HG03521 (cell line): ENCODE measurements at regions not wholly inside any gene's neighbourhood (a gene's known extent, or its start where the extent isn't known, plus 50 kb on each side); places are given as distances from the start of the nearest gene placed in this dataset.
"Not testable (repeated sequence)": the region's sequence is repeated elsewhere in the genome, so short reads cannot be mapped to it uniquely, and the experiment has no call there.

Source experiments
- ATAC-seq: cut with Tn5 transposase; IDR thresholded peaks from one replicate; pipeline ENCODE4 v1.9.1; 2021; ENCODE audit warnings: mild to moderate bottlenecking, moderate library complexity; ENCODE audit not compliant: unreplicated experiment

GRCh38 chr4:31417040-31417439 lies 696.9 kb downstream of the PCDH7 start:
- ATAC-seq, result no peak

- ATAC-seq, result no peak
These were observed 701.8 kb downstream of the PCDH7 start for GRCh38 chr4:31422006-31422405.

GRCh38 chr4:31427691-31428090 lies 707.5 kb downstream of the PCDH7 start:
- no peak for ATAC-seq

GRCh38 chr4:31442236-31442635 lies 722.1 kb downstream of the PCDH7 start:
- ATAC-seq, result no peak

GRCh38 chr4:31445526-31445925 lies 725.4 kb downstream of the PCDH7 start:
- no peak for ATAC-seq

- ATAC-seq, result no peak
These were observed 735.4 kb downstream of the PCDH7 start for GRCh38 chr4:31455612-31456011.

- no peak for ATAC-seq
These were observed 738.6 kb downstream of the PCDH7 start for GRCh38 chr4:31458813-31459212.

- ATAC-seq, result no peak
These were observed 741.3 kb downstream of the PCDH7 start for GRCh38 chr4:31461421-31461820.

- ATAC-seq, result no peak
These were observed 747.6 kb downstream of the PCDH7 start for GRCh38 chr4:31467781-31468180.

- ATAC-seq, result no peak
These were observed 754.1 kb downstream of the PCDH7 start for GRCh38 chr4:31474221-31474620.

GRCh38 chr4:31482691-31483090 lies 762.5 kb downstream of the PCDH7 start:
- no peak for ATAC-seq

- ATAC-seq, result not testable (repeated sequence)
These were observed 779.0 kb downstream of the PCDH7 start for GRCh38 chr4:31499216-31499615.

GRCh38 chr4:31516520-31516919 lies 796.4 kb downstream of the PCDH7 start:
- ATAC-seq, result no peak

- no peak for ATAC-seq
These were observed 798.7 kb downstream of the PCDH7 start for GRCh38 chr4:31518796-31519250.

GRCh38 chr4:31530555-31530954 lies 810.4 kb downstream of the PCDH7 start:
- ATAC-seq, result no peak

GRCh38 chr4:31538877-31539276 lies 818.7 kb downstream of the PCDH7 start:
- ATAC-seq, result no peak

GRCh38 chr4:31539284-31540069 lies 819.3 kb downstream of the PCDH7 start:
- no peak for ATAC-seq

- ATAC-seq, result no peak
These were observed 825.2 kb downstream of the PCDH7 start for GRCh38 chr4:31545330-31545729.

- ATAC-seq, result no peak
These were observed 825.6 kb downstream of the PCDH7 start for GRCh38 chr4:31545755-31546154.

GRCh38 chr4:31548021-31548420 lies 827.9 kb downstream of the PCDH7 start:
- no peak for ATAC-seq

GRCh38 chr4:31548823-31549222 lies 828.7 kb downstream of the PCDH7 start:
- ATAC-seq, result no peak

- ATAC-seq, result no peak
These were observed 829.1 kb downstream of the PCDH7 start for GRCh38 chr4:31549256-31549655.

GRCh38 chr4:31557437-31557836 lies 837.3 kb downstream of the PCDH7 start:
- ATAC-seq, result no peak
